ENCODE measurements at regions not wholly inside any gene's neighbourhood (a gene's known extent, or its start where the extent isn't known, plus 50 kb on each side); places are given as distances from the start of the nearest gene placed in this dataset.

DNA sequence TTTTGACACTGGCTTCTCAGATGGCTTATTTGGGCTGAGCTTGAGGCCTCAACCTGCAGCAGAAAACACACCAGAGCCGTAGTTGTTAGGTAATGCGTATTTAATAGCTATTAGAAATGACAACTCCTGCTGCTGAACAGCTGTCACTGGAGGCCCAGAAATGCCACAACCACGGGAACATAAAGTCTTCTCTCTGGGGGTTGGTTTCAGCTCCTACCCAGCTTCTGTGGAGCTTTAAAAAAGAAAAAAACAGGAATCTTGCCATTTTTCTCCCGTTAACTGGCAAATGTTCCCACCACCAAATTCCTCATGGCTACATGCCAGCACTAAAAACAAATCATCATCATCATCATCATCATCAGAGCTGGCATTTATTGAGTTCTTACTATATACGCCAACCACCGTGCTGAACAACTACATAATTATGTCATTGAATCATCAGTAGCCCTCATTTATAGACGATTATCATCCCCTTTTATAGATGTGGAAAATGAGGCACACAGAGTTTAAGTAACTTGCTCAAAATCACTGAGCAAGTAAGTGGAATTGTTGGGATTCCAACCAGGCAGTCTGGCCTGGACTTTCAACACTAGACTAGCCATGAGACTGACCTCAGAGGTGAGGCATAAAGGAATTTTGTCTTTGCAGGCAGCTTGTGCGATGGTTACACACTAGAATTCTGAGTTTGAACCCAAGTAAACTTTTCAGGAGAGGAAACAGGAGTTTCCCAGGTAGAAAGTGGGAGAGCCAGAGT is 185.3 kb upstream of the WWC1 start:
- TF ChIP-seq, protein P1, sequence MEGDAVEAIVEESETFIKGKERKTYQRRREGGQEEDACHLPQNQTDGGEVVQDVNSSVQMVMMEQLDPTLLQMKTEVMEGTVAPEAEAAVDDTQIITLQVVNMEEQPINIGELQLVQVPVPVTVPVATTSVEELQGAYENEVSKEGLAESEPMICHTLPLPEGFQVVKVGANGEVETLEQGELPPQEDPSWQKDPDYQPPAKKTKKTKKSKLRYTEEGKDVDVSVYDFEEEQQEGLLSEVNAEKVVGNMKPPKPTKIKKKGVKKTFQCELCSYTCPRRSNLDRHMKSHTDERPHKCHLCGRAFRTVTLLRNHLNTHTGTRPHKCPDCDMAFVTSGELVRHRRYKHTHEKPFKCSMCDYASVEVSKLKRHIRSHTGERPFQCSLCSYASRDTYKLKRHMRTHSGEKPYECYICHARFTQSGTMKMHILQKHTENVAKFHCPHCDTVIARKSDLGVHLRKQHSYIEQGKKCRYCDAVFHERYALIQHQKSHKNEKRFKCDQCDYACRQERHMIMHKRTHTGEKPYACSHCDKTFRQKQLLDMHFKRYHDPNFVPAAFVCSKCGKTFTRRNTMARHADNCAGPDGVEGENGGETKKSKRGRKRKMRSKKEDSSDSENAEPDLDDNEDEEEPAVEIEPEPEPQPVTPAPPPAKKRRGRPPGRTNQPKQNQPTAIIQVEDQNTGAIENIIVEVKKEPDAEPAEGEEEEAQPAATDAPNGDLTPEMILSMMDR (IDR thresholded peaks at IDR 0.05), result no peak
- peak in 1 of 2 donors; percentile 22 for TF ChIP-seq POLR2A (IDR thresholded peaks at IDR 0.05)

Measured in thyroid gland (tissue), 4 donors.